ENCODE measurements at regions not wholly inside any gene's neighbourhood (a gene's known extent, or its start where the extent isn't known, plus 50 kb on each side); places are given as distances from the start of the nearest gene placed in this dataset.

DNA sequence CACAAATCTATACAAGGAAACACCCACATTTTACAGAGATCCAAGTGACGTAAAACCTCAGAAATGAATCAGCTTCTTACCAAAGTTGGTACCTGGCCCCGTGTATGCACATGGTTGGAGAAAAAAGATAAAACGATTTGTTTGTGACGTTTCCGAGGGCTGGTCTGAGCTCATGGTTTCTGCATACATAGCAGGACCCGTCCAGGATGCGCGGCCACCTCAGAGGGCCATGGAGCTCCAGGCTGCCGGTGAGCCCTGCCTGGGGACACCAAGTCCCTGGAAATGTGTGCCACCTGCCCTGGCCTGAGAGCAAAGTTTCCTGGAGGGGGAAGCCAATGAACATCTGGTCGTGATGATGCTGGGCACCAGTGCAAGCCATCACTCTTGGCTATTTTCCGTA, 402.6 kb upstream of the MKI67 start (continued):
- TF ChIP-seq, protein P1, sequence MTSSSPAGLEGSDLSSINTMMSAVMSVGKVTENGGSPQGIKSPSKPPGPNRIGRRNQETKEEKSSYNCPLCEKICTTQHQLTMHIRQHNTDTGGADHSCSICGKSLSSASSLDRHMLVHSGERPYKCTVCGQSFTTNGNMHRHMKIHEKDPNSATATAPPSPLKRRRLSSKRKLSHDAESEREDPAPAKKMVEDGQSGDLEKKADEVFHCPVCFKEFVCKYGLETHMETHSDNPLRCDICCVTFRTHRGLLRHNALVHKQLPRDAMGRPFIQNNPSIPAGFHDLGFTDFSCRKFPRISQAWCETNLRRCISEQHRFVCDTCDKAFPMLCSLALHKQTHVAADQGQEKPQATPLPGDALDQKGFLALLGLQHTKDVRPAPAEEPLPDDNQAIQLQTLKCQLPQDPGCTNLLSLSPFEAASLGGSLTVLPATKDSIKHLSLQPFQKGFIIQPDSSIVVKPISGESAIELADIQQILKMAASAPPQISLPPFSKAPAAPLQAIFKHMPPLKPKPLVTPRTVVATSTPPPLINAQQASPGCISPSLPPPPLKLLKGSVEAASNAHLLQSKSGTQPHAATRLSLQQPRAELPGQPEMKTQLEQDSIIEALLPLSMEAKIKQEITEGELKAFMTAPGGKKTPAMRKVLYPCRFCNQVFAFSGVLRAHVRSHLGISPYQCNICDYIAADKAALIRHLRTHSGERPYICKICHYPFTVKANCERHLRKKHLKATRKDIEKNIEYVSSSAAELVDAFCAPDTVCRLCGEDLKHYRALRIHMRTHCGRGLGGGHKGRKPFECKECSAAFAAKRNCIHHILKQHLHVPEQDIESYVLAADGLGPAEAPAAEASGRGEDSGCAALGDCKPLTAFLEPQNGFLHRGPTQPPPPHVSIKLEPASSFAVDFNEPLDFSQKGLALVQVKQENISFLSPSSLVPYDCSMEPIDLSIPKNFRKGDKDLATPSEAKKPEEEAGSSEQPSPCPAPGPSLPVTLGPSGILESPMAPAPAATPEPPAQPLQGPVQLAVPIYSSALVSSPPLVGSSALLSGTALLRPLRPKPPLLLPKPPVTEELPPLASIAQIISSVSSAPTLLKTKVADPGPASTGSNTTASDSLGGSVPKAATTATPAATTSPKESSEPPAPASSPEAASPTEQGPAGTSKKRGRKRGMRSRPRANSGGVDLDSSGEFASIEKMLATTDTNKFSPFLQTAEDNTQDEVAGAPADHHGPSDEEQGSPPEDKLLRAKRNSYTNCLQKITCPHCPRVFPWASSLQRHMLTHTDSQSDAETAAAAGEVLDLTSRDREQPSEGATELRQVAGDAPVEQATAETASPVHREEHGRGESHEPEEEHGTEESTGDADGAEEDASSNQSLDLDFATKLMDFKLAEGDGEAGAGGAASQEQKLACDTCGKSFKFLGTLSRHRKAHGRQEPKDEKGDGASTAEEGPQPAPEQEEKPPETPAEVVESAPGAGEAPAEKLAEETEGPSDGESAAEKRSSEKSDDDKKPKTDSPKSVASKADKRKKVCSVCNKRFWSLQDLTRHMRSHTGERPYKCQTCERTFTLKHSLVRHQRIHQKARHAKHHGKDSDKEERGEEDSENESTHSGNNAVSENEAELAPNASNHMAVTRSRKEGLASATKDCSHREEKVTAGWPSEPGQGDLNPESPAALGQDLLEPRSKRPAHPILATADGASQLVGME (CRISPR knock-in tag; IDR thresholded peaks at IDR 0.05), result no peak
- no peak for TF ChIP-seq TCF3 (CRISPR knock-in tag; IDR thresholded peaks at IDR 0.05)

DNA sequence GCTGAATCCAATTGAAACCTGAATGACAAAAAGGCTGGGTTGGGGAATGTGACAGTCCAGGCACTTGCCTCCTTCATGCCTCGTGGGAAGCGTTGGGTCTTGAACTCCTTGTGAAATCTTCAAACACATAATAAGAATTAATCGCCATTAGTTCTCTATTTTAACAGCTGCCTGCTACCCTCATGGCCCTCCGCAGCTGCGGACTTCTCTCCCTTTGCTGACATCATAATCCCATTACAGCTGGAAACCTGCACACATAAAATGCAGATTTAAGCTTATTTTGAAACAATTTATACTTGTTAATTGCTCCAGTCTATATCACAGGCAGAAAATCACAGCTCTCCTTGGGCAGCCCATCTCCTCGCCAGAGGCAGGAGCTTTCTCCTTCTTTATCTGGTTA, 403.0 kb upstream of the MKI67 start:
- Histone ChIP-seq H3K4me3 (no peak overlapping the region), H3K9me1 (ENCODE audit: control insufficient read depth, insufficient read depth, low read length) (no peaks in the 10 kb centered on the region), H3K36me3 (ENCODE audit: control insufficient read depth, insufficient read depth, low read length) (no peaks in the 10 kb centered on the region), H3K27me3 (ENCODE audit: control insufficient read depth in 2 of 2, insufficient read depth in 2 of 2, low read length in 2 of 2) (no peaks in the 10 kb centered on the region), H2AFZ (ENCODE audit: low read depth, low read length) (0 out of 2 replicates have a peak overlapping the region, but pooled peaks have one; percentile 31), H3K9ac (ENCODE audit: insufficient read depth in 1 of 2, low read depth in 2 of 2, low read length in 2 of 2) (no peak overlapping the region), H3K4me2 (ENCODE audit: insufficient read depth, low read length) (no peak overlapping the region), H3K4me1 (replicated peaks in 1 of 2; ENCODE audit: control insufficient read depth in 2 of 2, insufficient read depth in 2 of 2, low read length in 2 of 2) (peaks cover 0 to 5% of the 10 kb centered on the region in 2 experiments; a peak in 2 of 5 replicates), H3K27ac (ENCODE audit: extremely low read depth, low read depth, low read length) (no peak overlapping the region), H4K20me1 (replicated peaks; ENCODE audit: control insufficient read depth, insufficient read depth, low read length) (no peaks in the 10 kb centered on the region), H3K79me2 (ENCODE audit: control insufficient read depth, insufficient read depth, low read length) (no peaks in the 10 kb centered on the region), H3K9me3 (replicated peaks; ENCODE audit: control insufficient read depth, insufficient read depth, low read depth, low read length) (no peaks in the 10 kb centered on the region)
- WGBS (ENCODE audit: insufficient coverage, low coverage, missing lambda C conversion rate), result 40% methylated on average over 4 of the region's 6 CpGs
- ChIA-PET CTCF (ENCODE audit: low intra/inter-chr PET ratio) (no interaction called here), POLR2A (interaction anchor here (0.8 kb wide), 1 partner anchor 56 kb away, joined by 3 read pairs; no protein-coding TSS in a partner anchor)
- DNase-seq (ENCODE audit: extremely low read depth in 1 of 4, low spot score in 3 of 4) (no peak), FAIRE-seq (no peak), ATAC-seq (no peak)
- in situ Hi-C loops (cut with MboI) (no loop called here), intact Hi-C loops (cut with micrococcal nuclease) (no loop called here)
- no TSS peak for BruUV-seq (replicated peaks)
- TF ChIP-seq NCOA2 (IDR thresholded peaks at IDR 0.05; ENCODE audit: partially characterized antibody in 2 of 2) (no peak), ZNF124 (CRISPR knock-in tag; IDR thresholded peaks at IDR 0.05) (no peak), RBBP5 (IDR thresholded peaks at IDR 0.05; ENCODE audit: borderline replicate concordance, insufficient read depth, low read length, poor library complexity, severe bottlenecking) (no peak), PTTG1 (tag; IDR thresholded peaks at IDR 0.05; ENCODE audit: low read depth) (no peak), ZNF707 (CRISPR knock-in tag; conservative IDR thresholded peaks at IDR 0.05) (no peak)
- TF ChIP-seq, protein P2, sequence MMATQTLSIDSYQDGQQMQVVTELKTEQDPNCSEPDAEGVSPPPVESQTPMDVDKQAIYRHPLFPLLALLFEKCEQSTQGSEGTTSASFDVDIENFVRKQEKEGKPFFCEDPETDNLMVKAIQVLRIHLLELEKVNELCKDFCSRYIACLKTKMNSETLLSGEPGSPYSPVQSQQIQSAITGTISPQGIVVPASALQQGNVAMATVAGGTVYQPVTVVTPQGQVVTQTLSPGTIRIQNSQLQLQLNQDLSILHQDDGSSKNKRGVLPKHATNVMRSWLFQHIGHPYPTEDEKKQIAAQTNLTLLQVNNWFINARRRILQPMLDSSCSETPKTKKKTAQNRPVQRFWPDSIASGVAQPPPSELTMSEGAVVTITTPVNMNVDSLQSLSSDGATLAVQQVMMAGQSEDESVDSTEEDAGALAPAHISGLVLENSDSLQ (IDR thresholded peaks at IDR 0.05), result no peak
- TF ChIP-seq, protein P3, sequence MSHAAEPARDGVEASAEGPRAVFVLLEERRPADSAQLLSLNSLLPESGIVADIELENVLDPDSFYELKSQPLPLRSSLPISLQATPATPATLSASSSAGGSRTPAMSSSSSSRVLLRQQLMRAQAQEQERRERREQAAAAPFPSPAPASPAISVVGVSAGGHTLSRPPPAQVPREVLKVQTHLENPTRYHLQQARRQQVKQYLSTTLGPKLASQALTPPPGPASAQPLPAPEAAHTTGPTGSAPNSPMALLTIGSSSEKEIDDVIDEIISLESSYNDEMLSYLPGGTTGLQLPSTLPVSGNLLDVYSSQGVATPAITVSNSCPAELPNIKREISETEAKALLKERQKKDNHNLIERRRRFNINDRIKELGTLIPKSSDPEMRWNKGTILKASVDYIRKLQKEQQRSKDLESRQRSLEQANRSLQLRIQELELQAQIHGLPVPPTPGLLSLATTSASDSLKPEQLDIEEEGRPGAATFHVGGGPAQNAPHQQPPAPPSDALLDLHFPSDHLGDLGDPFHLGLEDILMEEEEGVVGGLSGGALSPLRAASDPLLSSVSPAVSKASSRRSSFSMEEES (CRISPR knock-in tag; IDR thresholded peaks at IDR 0.05), result no peak

Data from K562 (cell line).